Parathyroid adenoma (tissue), 2 donors: ENCODE measurements at regions not wholly inside any gene's neighbourhood (a gene's known extent, or its start where the extent isn't known, plus 50 kb on each side); places are given as distances from the start of the nearest gene placed in this dataset.

ENCODE experiments used
- H2AFZ ChIP-seq: fragments of 300-600 bp; sonication (generic); one replicate; pipeline ENCODE4 v1.7.0; 2017; ENCODE audit warnings: antibody characterized with exemption, mild to moderate bottlenecking
- H3K27ac ChIP-seq: fragments of 300-600 bp; sonication (generic); one replicate; pipeline ENCODE4 v1.7.0; 2017
- H3K27me3 ChIP-seq: fragments of 300-600 bp; sonication (generic); one replicate; pipeline ENCODE4 v1.7.0; 2017; ENCODE audit warnings: low read length; ENCODE audit not compliant: control insufficient read depth, insufficient read depth
- H3K36me3 ChIP-seq: fragments of 300-600 bp; sonication (generic); one replicate; pipeline ENCODE4 v1.7.0; 2017; ENCODE audit warnings: low read length; ENCODE audit not compliant: control insufficient read depth, insufficient read depth
- H3K4me1 ChIP-seq: fragments of 300-600 bp; sonication (generic); one replicate; pipeline ENCODE4 v1.7.0; 2017; ENCODE audit warnings: control low read depth
- H3K4me2 ChIP-seq: fragments of 300-600 bp; sonication (generic); one replicate; pipeline ENCODE4 v1.7.0; 2017; ENCODE audit warnings: low read length
- H3K4me3 ChIP-seq: fragments of 300-600 bp; sonication (generic); one replicate; pipeline ENCODE4 v1.7.0; 2017; ENCODE audit warnings: low read depth, low read length
- H3K79me2 ChIP-seq: fragments of 300-600 bp; sonication (generic); one replicate; pipeline ENCODE4 v1.7.0; 2017; ENCODE audit warnings: control low read depth
- H3K9ac ChIP-seq: fragments of 300-600 bp; sonication (generic); one replicate; pipeline ENCODE4 v1.7.0; 2017; ENCODE audit warnings: mild to moderate bottlenecking
- H3K9me3 ChIP-seq: fragments of 300-600 bp; sonication (generic); one replicate; pipeline ENCODE4 v1.7.0; 2017; ENCODE audit warnings: low read length; ENCODE audit not compliant: control insufficient read depth
- TF ChIP-seq, protein P1 (sequence below): fragments of 300-600 bp; sonication (generic); IDR thresholded peaks from one replicate; pipeline ENCODE4 v1.7.0; 2017; ENCODE audit warnings: antibody characterized with exemption, mild to moderate bottlenecking
- donor health status: primary hyperparathyroidism.

DNA sequence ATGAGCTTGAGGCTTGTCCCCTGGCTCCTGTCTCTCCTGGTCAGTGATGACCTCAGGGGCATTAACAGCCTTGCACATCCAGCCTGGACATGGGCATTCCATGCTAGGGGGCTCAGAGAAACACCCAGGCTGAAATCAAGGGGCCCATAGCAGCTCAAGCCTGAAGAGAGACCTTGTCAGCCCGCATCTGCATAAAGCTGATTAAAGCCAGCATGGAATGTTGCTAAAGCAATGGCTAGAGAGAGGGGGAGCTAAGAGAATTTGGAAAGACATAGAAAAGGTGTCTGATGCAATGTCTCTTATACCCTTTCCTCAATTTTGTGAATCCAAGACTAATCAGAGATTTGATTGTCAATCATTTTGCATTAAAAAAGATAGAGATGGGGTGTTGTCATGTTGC, 51.4 kb upstream of the WSCD1 start:
- Histone ChIP-seq H3K4me3 (no peak overlapping the region), H3K36me3 (no peaks in the 10 kb centered on the region), H3K79me2 (no peaks in the 10 kb centered on the region), H2AFZ (no peak overlapping the region), H3K4me2 (no peak overlapping the region), H3K27me3 (no peaks in the 10 kb centered on the region), H3K4me1 (no peaks in the 10 kb centered on the region), H3K27ac (no peak overlapping the region), H3K9me3 (no peaks in the 10 kb centered on the region), H3K9ac (no peak overlapping the region)
- TF ChIP-seq, protein P1, sequence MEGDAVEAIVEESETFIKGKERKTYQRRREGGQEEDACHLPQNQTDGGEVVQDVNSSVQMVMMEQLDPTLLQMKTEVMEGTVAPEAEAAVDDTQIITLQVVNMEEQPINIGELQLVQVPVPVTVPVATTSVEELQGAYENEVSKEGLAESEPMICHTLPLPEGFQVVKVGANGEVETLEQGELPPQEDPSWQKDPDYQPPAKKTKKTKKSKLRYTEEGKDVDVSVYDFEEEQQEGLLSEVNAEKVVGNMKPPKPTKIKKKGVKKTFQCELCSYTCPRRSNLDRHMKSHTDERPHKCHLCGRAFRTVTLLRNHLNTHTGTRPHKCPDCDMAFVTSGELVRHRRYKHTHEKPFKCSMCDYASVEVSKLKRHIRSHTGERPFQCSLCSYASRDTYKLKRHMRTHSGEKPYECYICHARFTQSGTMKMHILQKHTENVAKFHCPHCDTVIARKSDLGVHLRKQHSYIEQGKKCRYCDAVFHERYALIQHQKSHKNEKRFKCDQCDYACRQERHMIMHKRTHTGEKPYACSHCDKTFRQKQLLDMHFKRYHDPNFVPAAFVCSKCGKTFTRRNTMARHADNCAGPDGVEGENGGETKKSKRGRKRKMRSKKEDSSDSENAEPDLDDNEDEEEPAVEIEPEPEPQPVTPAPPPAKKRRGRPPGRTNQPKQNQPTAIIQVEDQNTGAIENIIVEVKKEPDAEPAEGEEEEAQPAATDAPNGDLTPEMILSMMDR: no peak

DNA sequence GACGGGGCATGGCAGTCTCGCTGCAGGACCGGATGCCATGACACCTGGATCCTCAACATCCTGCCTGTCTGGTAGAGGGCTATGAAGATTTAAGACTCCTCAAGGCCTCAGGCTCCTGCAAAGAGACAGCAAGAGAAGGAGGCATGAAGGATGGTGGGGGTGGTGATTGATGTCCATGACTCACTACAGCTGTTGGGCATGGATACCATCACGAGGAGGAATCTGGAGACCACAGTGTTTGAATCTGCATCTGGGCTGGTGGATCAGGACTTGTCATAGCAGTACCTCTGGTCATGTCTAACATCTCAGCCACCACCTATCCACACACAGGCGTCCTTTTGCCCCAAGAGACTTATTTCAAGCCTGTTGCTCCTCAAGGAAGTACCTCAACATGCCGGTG, 50.2 kb upstream of the WSCD1 start:
- Histone ChIP-seq H3K4me3 (no peak overlapping the region), H3K4me2 (no peak overlapping the region), H3K27me3 (no peaks in the 10 kb centered on the region), H3K27ac (no peak overlapping the region), H3K9me3 (no peaks in the 10 kb centered on the region), H3K79me2 (no peaks in the 10 kb centered on the region), H3K9ac (no peak overlapping the region), H2AFZ (no peak overlapping the region), H3K4me1 (no peaks in the 10 kb centered on the region), H3K36me3 (no peaks in the 10 kb centered on the region)
- TF ChIP-seq, protein P1: no peak

DNA sequence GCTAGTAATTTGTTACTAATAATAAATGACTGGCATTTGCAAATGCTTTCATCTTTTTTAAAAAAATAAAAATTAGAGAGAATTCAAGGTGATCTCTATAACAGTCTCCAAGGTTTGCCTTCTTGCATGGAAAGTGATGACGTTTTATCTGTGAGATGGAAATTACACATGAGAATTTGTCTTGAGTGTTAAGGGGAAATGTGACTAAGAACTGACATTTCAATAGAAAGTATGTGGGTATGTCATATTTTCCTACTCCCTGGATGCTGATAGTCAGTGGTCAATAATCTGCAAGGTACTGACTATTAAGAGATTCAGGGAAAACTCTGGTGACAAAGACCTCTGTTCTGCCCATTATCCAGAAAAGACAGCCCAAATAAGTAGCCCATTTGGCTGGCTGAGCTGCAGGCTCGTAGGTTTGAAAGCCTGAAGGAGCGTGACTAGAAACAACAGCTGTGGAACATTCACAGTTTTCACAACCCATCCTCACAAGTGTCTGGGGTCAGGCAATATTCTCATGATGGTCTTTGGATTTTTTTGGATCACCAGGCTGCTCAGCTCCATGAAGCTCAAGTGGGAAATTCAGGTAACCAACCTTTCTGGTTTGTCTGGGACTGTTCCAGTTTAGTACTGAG, 49.7 kb upstream of the WSCD1 start:
- H3K4me1 ChIP-seq: no peaks in the 10 kb centered on the region
- H3K9me3 ChIP-seq: no peaks in the 10 kb centered on the region
- H3K36me3 ChIP-seq: no peaks in the 10 kb centered on the region
- H3K9ac ChIP-seq: no peak overlapping the region
- no peaks in the 10 kb centered on the region for H3K27me3 ChIP-seq
- no peak overlapping the region for H3K4me2 ChIP-seq
- TF ChIP-seq, protein P1: no peak
- H3K79me2 ChIP-seq: no peaks in the 10 kb centered on the region
- H3K27ac ChIP-seq: no peak overlapping the region
- no peak overlapping the region for H3K4me3 ChIP-seq
- no peak overlapping the region for H2AFZ ChIP-seq
